GM19467 (cell line): ENCODE measurements at regions not wholly inside any gene's neighbourhood (a gene's known extent, or its start where the extent isn't known, plus 50 kb on each side); places are given as distances from the start of the nearest gene placed in this dataset.

Source experiments
- ATAC-seq: cut with Tn5 transposase; IDR thresholded peaks from one replicate; pipeline ENCODE4 v1.9.1; 2021; ENCODE audit warnings: mild to moderate bottlenecking, moderate library complexity; ENCODE audit not compliant: unreplicated experiment

DNA sequence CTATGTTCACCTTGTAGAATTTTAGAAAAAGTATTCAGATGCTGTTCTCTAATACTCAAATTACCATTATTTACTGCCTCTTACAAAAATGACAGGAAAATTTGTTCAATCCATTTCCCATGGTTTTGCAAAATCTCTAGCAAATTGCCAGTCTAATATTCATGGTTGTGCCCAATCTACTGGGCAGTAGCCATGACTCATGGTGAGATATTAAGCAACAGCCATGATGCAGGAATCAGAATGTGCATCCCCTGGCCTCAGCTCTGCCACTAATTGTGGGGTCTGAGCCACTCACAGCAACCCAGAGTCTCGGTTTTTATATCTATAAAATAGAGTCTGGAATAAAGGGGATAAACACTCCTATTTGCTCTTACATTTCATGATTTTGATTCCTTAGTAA lies 353.6 kb downstream of the DEPDC1B start:
- no peak for ATAC-seq

DNA sequence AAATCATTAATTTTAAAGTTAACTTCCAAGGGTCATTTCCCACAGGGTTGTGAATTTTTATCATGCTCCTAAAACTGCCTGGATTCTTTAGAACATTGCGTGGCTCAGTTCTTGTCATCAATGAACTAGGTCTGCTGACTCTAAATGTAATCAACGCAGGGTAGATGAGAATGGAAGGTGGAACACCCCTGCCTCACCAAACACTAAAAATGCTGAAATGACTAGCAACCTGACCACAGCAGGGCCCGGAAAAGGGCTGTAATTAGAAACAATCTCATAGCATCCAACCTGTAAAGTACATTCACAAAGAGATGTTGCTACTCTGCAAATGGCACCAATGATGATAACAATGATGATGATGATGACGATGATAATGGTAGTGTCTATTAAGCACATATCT lies 356.9 kb downstream of the DEPDC1B start:
- no peak for ATAC-seq

DNA sequence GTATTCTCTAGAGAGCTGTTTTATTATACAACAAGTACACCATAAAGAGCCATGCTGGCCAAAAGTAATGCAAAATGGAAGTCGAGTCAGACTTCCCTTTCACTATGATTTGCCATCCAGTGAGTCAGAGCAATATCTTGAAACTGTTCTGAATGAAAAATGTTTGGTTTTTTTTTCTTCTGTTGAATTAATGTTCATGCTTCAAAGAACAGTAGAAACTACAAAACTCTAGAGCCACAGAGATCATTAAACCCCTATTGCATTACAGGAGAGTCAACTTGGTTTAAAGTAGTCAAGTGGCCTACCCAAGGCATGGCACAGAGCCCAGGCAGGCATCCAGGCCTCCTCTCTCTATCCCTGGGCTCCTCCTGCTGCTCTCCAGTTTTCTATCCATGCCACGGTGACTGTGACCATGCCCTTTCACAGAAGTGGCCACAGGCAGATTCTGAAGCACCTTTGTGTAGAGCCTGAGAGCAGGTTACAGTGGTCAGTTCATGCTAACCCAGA lies 358.9 kb downstream of the DEPDC1B start:
- no peak for ATAC-seq

DNA sequence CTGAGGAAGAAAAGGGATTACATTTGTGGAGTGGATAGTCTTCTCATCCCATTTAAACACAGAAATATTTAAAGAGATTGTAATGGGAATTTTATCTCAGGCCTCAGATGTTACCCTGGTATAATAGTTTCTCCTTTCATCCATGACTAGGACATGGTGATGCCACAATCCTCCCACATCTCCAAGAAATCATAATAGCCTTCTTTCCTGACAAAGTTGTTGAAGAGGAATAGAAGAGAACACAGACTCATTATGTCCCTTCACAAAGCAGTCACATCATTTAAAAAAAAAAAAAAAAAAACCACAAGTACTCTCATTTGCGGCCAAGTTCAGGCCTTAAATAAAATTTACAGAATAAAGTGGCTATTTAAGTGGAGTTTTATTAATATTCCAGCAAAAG lies 359.6 kb downstream of the DEPDC1B start:
- no peak for ATAC-seq

DNA sequence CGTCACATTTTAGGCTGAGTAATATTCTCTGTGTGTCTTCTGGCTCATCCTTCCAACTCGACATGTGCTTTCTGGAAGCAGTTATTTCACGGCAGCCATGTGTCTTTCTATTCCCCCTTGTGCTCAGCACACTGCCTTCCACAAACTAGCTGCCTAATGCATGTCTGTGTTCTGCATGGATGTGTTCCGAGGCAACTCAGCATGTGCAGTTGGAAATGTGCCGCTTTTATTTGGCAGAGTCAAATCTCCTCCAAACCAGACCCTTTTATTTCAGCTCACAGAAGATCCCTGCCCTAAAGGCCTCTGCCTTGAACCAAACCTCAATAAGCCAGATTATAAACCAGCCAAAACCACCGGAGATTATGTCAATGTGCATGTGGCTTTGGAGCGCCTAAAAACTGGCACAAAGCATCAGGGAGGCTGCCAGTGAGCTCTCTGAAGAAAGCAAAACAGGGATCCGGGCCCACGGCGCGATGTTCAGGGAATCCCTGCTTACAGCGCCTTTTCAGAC lies 360.2 kb downstream of the DEPDC1B start:
- ATAC-seq, result no peak

DNA sequence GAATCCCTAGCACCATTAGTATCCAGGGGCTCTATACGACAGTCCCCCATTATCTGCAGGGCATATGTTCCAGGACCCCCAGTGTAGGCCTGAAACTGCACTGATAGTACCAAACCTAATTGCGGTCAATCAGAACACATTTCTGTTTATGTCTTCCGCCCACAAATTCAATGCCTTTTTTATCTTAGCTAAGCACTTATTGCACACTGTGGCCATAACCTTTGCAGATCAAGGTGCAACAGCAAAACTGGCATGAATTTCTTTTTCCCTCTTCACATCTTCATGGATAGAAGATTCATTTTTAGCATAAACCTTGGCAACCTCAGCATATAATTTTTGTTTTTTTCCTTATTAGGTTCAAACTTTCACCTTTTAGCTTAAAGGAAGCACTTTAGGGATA lies 361.1 kb downstream of the DEPDC1B start:
- ATAC-seq, result no peak

DNA sequence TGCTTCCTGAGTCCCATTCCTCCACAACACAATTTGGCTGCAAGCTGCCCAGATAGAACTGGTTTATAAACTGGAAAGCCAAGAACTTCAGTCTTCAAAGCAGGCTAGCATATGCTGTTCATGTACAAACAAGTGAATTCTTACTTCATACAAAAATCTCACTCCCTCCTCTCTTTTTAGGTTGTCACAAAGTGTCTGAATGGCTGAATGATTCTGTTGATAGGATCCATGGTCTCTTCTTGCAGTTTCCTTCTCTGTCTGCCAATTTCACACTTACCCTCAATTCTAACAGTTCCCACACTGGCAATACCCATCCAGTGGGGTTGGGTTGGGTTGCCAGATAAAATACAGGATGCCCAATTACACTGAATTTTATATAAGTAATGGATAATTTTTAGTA lies 363.5 kb downstream of the DEPDC1B start:
- ATAC-seq, result no peak

DNA sequence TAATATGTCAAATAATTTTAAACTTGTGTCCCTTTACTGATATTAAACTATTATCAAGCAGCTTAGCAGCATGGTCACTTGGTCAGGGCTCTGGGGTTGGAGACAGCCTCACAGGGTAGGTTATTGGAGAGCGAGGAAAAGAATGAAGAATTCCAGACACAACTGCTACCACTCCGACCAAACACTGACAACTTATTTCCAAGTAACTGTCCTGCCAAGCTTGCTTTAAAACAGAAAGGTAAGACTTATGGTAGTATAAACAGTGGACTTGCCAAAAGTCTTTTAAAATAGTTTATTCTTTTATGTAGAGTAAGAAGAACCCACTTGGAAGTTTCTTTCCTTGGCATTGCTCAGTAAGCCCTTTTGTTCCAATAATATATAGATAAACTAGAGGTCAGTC lies 364.1 kb downstream of the DEPDC1B start:
- ATAC-seq, result no peak

DNA sequence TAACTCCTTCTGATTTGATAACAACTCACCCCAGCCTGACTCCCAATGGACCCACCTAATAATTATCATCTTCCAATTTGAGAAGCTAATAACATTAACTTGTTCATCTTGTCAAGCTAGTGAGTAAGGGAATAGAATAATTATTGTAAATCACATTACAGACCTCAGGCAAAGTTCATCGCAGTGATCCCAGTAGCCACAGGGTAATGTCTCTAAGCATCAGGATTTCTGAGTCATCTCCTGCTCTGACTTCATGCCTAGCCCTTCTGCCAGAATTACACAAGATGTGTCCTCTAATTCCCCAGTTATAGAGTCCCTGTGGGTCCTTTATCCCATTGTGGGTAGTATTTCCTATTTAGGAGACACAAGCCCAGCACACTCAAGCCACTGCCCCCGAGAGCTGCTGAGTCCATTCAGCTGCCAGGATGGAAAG lies 365.7 kb downstream of the DEPDC1B start:
- no peak for ATAC-seq

DNA sequence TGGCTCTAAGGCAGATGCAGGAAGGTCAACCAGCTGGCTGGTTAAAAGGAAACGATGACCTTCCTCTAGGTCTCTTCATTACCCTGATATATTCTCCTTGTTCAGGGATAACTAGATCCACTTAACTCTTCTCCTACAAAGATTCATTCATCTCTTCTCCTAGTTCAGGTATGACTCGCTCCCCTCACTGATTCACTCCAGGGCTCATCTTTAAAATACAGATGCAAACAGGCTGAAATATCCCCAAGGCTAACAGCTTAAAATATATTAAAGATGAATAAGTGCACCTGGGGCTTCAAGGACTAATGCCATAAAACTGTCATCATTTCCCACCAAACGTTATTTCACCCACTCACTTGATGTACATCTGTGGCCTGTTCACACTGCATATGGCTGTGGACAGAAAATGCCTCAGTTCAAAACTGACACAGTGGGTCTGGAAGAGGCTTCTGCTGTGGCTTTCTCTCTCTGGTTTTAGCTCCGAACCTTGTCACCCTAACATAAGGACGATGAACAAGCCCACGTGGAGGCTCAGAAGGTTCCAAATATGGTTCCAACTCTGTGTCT lies 366.9 kb downstream of the DEPDC1B start:
- ATAC-seq, result no peak

DNA sequence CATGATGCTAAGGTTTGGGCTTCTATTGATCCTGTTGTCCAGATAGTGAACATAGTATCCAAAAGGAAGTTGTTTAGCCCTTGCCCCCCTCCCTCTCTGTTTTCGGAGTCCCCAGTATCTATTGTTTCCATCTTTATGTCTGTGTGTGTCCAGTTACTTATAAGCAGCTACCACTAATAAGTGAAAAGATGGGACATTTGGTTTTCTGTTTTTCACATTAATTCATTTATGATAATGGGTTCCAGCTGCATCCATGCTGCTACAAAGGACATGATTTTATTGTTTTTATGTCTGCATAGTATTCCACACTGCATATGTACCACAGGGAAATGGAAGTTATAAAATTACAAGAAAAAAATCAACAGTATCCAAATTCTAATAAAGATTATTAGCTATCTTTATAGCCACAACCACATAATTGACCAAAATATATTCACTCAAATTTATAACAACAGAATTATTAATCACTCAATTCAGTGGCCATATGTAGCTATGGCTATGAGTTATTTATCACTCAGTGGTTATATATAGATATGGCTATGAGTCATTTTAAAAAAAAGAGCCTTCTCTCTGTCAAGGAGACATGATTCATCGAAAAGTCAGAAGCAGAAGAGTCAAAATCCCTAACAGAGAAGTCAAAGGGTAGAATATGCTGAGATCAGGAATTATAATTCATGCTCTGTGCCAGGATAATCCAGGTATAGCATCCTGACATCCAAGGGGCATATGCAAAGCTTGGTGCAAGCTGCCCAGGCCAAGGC lies 367.5 kb downstream of the DEPDC1B start:
- no peak for ATAC-seq

DNA sequence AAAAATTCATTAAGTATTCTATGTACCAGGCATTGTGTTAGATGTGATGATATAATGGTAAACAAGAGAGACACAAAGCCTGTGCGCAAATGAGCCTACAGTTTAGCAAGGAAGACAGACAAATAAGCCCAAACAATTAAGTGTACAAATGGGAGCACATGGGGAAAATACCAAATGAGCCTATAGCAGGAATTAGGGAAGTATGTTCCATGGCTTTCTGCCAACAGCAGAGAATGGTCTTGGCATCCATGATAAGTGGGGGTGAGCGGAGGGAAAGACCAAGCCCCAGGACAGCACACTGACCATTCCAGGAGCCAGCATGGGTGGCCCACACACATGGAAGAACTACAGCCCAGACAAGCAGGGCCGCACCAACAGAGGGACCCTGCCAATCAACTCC lies 369.7 kb downstream of the DEPDC1B start:
- ATAC-seq, result no peak

DNA sequence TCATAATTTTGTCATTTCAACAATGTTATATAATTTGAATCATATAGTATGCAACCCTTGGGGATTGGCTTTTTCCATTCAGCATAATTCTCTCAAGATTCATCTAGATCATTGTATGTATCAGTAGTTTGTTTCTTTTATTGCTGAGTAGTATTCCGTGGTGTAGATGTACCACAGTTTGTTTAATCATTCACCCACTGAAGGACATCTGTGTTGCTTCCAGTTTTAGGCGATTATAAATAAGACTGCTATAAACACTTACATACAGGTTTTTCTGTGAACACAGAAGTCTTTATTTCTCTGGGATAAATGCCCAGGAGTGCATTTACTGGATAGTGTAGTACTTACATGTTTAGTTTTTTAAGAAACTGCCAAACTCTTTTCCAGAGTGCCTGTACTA lies 374.1 kb downstream of the DEPDC1B start:
- ATAC-seq, result no peak

DNA sequence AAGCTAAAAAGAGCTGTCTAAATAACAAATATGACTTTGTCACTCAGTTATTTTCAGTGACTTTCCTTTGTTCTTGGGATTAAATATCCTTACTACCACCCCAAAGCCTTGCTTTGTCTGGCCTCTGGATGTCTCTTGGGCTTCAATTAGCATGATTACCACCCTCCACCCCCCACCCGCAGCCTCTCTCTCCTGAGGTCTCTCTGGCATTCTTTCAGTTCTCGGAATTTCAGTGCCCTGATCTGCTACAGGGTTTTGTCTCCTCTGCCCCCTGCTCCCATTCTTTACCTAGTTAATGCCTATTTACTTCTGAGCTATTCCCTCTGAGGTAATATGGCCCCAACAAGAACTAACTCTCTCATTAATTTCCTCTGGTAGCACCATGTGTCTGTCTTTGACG lies 376.4 kb downstream of the DEPDC1B start:
- ATAC-seq, result no peak

DNA sequence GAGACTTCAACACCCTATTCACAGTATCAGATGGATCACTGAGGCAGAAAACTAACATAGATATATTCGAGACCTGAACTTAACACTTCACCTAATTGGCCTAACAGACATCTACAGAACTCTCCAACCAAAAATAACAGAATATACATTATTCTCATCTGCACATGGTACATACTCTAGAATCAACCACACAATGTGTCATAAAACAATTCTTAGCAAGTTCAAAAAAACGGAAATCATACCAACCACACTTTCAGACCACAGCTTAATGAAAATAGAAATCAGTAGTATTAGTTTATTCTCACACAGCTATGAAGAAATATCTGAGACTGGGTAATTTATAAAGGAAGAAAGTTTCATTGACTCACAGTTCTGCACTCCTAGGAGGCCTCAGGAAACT lies 387.9 kb downstream of the DEPDC1B start:
- ATAC-seq, result no peak

DNA sequence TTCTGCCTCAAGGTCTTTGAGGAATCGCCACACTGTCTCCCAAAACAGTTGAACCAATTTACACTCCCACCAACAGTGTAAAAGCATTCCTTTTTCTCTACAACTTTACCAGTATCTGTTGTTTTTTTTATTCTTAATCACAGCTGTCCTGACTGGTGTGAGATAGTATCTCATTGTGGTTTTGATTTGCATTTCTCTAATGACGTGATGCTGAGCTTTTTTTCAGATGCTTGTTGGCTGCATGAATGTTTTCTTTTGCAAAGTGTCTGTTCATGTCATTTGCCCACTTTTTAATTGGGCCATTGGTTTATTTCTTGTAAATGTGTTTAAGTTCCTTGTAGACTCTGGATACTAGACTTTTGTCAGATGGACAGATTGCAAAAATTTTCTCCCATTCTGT lies 400.0 kb downstream of the DEPDC1B start:
- ATAC-seq, result no peak

DNA sequence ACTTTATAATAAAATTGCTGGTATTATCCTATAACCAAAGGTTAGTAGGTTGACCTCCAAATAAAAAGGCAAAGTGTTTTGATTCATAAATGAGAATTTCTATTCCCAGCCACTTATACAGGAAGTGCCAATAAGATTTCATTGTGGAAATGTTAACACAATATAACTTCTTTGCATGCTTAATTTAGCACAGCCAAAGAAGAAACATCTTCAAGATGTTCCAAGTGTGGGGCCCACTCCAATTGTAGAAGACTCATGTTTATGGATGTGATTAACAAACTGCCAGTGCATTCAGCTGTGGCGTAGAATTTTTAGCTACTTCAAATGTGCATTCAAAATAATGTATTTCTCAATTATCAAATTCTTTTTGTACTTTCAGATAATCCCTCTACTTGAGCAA lies 402.3 kb downstream of the DEPDC1B start:
- no peak for ATAC-seq

DNA sequence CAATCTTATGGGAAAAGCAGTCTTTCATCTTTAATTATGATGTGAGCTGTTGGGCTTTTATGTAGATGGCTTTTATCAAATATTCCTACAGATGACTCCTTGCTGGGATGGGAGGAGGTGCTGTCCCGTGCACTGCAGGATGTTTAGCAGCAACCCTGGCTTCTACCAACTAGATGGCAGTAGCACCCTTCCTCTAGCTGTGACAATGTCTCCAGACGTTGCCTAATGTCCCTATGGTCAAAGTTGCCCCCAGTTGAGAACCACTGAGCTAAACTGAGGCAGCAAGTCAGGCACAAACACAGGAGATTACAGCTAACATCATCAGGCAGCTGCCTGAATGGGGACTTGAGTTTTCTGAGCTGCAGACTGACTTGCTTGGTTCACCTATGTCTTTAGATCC lies 401.9 kb upstream of the PDE4D start:
- no peak for ATAC-seq

DNA sequence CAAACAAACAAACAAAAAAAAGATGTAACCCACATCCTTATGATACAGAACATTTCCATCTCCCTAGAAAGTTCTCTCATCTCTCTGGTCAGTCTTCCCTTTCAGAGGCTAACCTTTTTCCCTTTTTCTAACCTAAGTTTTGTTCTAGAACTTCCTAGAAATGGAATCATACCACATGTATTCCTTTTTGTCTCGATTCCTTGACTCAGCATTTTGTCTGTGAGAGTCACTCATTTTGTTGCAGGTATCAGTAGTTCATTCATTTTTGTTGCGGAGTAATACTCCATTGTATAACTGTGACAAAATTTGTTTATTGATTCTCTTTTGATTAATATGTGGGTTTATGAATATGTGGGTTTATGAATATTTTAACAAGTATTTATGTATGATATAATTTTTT lies 400.0 kb upstream of the PDE4D start:
- ATAC-seq, result no peak

DNA sequence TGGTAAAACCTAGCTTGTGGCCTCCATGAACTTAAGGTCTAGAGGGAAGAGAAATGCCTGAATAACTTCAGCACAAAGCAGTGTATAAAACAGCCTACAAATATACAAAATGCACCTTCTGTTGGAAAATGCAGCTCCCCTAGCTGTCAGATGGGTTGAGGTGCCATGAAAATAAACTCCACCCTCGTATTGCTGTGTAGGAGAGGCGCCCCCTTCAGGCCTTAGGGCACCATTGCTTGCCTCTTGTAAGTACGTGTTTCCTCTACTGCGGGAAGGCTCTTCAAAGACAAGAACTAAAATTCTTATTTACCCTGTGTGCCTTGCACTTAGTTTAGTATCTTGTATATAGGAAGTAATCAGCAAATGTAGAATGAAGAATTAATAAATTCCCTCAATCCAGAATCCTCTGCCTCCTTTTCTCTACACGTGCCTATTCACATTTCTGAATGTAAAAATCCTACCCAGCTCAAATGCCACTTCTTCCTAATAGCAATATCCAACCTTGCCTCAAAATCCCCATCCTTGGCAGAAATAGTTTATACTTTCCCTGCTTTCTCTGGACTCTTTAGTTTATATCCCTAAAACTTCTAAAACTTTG lies 393.7 kb upstream of the PDE4D start:
- ATAC-seq, result peak; percentile 94

DNA sequence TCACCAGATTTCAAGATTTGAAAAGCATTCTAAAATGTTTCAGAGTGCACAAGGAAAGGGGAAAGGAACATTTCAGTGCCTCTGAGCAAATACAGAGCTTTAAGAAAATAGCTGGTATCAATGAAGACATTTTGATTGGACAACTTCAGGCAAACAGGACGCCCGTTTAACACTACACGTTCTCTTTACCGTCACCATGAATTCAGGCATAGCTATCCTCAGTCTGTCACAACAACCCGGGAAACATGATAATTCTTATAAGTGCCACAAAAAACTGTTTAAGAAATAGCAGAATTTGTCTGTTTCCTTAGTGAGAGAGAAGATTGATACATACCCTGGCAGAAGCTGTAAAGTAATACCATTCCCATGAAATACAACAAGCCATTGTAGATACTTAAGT lies 392.4 kb upstream of the PDE4D start:
- ATAC-seq, result no peak

DNA sequence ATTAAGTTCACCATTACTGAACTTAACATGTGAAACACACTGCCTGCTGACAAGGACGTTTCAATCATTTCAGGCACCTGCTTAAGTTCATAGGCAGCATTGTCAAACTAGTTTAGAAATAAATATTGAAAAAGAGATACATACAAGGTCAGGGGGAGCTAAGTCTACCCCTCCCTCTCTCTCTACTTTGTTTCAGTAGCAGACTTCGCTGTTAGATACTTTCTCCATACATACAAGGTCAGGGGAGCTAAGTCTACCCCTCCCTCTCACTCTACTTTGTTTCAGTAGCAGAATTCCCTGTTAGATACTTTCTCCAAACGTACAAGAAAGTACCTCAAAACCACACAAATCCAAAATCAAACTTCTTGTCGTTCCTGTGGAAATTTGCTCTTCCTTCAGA lies 387.4 kb upstream of the PDE4D start:
- ATAC-seq, result no peak
